ENCODE measurements at regions not wholly inside any gene's neighbourhood (a gene's known extent, or its start where the extent isn't known, plus 50 kb on each side); places are given as distances from the start of the nearest gene placed in this dataset.

GRCh38 chr2:66696374-66696773 lies 261.4 kb downstream of the MEIS1 start:
- no peak overlapping the region for H3K4me3 ChIP-seq

GRCh38 chr2:66696886-66697285 lies 262.0 kb downstream of the MEIS1 start:
- no peaks in the 10 kb centered on the region for H3K27me3 ChIP-seq (replicated peaks)
- no peaks in the 10 kb centered on the region for H3K4me1 ChIP-seq (replicated peaks)
- no peak overlapping the region for H3K27ac ChIP-seq
- H3K36me3 ChIP-seq = no peaks in the 10 kb centered on the region
- H3K9me3 ChIP-seq (replicated peaks) = no peaks in the 10 kb centered on the region
- H3K4me3 ChIP-seq = no peak overlapping the region
- DNase-seq (ENCODE audit: low read depth in 1 of 2, low spot score in 2 of 2) = no peak

More at GRCh38 chr2:66696374-66696773, 261.4 kb downstream of the MEIS1 start:
- no peaks in the 10 kb centered on the region for H3K27me3 ChIP-seq (replicated peaks)
- no peaks in the 10 kb centered on the region for H3K4me1 ChIP-seq (replicated peaks)
- no peaks in the 10 kb centered on the region for H3K36me3 ChIP-seq
- H3K27ac ChIP-seq = no peak overlapping the region
- no peak for DNase-seq (ENCODE audit: low read depth in 1 of 2, low spot score in 2 of 2)
- no peaks in the 10 kb centered on the region for H3K9me3 ChIP-seq (replicated peaks)

- no peak overlapping the region for H3K4me3 ChIP-seq
- no peaks in the 10 kb centered on the region for H3K9me3 ChIP-seq (replicated peaks)
- no peak for DNase-seq (ENCODE audit: low read depth in 1 of 2, low spot score in 2 of 2)
- H3K36me3 ChIP-seq = no peaks in the 10 kb centered on the region
- H3K27ac ChIP-seq = no peak overlapping the region
- H3K4me1 ChIP-seq (replicated peaks) = no peaks in the 10 kb centered on the region
- no peaks in the 10 kb centered on the region for H3K27me3 ChIP-seq (replicated peaks)
These were observed 262.4 kb downstream of the MEIS1 start for GRCh38 chr2:66697366-66697765.

GRCh38 chr2:66698091-66698490 lies 263.2 kb downstream of the MEIS1 start:
- Histone ChIP-seq H3K27ac (no peak overlapping the region), H3K36me3 (no peaks in the 10 kb centered on the region), H3K4me3 (no peak overlapping the region), H3K4me1 (replicated peaks) (no peaks in the 10 kb centered on the region), H3K9me3 (replicated peaks) (no peaks in the 10 kb centered on the region), H3K27me3 (replicated peaks) (no peaks in the 10 kb centered on the region)
- DNase-seq (ENCODE audit: low read depth in 1 of 2, low spot score in 2 of 2) = no peak

GRCh38 chr2:66698576-66699239 lies 263.8 kb downstream of the MEIS1 start:
- H3K9me3 ChIP-seq (replicated peaks) = no peaks in the 10 kb centered on the region
- H3K4me3 ChIP-seq = no peak overlapping the region
- H3K4me1 ChIP-seq (replicated peaks) = no peaks in the 10 kb centered on the region
- no peak for DNase-seq (ENCODE audit: low read depth in 1 of 2, low spot score in 2 of 2)
- no peak overlapping the region for H3K27ac ChIP-seq
- H3K27me3 ChIP-seq (replicated peaks) = no peaks in the 10 kb centered on the region
- H3K36me3 ChIP-seq = no peaks in the 10 kb centered on the region

- H3K36me3 ChIP-seq = no peaks in the 10 kb centered on the region
- no peak for DNase-seq (ENCODE audit: low read depth in 1 of 2, low spot score in 2 of 2)
- no peaks in the 10 kb centered on the region for H3K27me3 ChIP-seq (replicated peaks)
- no peak overlapping the region for H3K27ac ChIP-seq
- H3K9me3 ChIP-seq (replicated peaks) = no peaks in the 10 kb centered on the region
- no peak overlapping the region for H3K4me3 ChIP-seq
- no peaks in the 10 kb centered on the region for H3K4me1 ChIP-seq (replicated peaks)
These were observed 264.5 kb downstream of the MEIS1 start for GRCh38 chr2:66699416-66699792.

- Histone ChIP-seq H3K9me3 (replicated peaks) (no peaks in the 10 kb centered on the region), H3K4me3 (no peak overlapping the region), H3K36me3 (no peaks in the 10 kb centered on the region), H3K27me3 (replicated peaks) (no peaks in the 10 kb centered on the region), H3K4me1 (replicated peaks) (no peaks in the 10 kb centered on the region), H3K27ac (no peak overlapping the region)
- DNase-seq (ENCODE audit: low read depth in 1 of 2, low spot score in 2 of 2) = no peak
These were observed 265.1 kb downstream of the MEIS1 start for GRCh38 chr2:66699793-66700676.

GRCh38 chr2:66700677-66701066 lies 265.7 kb downstream of the MEIS1 start:
- no peaks in the 10 kb centered on the region for H3K36me3 ChIP-seq
- H3K27me3 ChIP-seq (replicated peaks) = no peaks in the 10 kb centered on the region

GRCh38 chr2:66701251-66701650 lies 266.3 kb downstream of the MEIS1 start:
- no peak for DNase-seq (ENCODE audit: low read depth in 1 of 2, low spot score in 2 of 2)
- Histone ChIP-seq H3K27me3 (replicated peaks) (no peaks in the 10 kb centered on the region), H3K36me3 (no peaks in the 10 kb centered on the region), H3K9me3 (replicated peaks) (no peaks in the 10 kb centered on the region), H3K4me1 (replicated peaks) (no peaks in the 10 kb centered on the region), H3K27ac (no peak overlapping the region), H3K4me3 (no peak overlapping the region)

More at GRCh38 chr2:66700677-66701066, 265.7 kb downstream of the MEIS1 start:
- H3K9me3 ChIP-seq (replicated peaks) = no peaks in the 10 kb centered on the region
- no peak overlapping the region for H3K4me3 ChIP-seq
- H3K4me1 ChIP-seq (replicated peaks) = no peaks in the 10 kb centered on the region
- no peak for DNase-seq (ENCODE audit: low read depth in 1 of 2, low spot score in 2 of 2)
- H3K27ac ChIP-seq = no peak overlapping the region

GRCh38 chr2:66701656-66702055 lies 266.7 kb downstream of the MEIS1 start:
- no peak overlapping the region for H3K27ac ChIP-seq
- H3K27me3 ChIP-seq (replicated peaks) = no peaks in the 10 kb centered on the region
- no peaks in the 10 kb centered on the region for H3K9me3 ChIP-seq (replicated peaks)
- H3K4me1 ChIP-seq (replicated peaks) = no peaks in the 10 kb centered on the region
- DNase-seq (ENCODE audit: low read depth in 1 of 2, low spot score in 2 of 2) = no peak
- no peak overlapping the region for H3K4me3 ChIP-seq
- no peaks in the 10 kb centered on the region for H3K36me3 ChIP-seq

- DNase-seq (ENCODE audit: low read depth in 1 of 2, low spot score in 2 of 2) = no peak
- H3K36me3 ChIP-seq = no peaks in the 10 kb centered on the region
- no peaks in the 10 kb centered on the region for H3K4me1 ChIP-seq (replicated peaks)
- no peak overlapping the region for H3K27ac ChIP-seq
- H3K27me3 ChIP-seq (replicated peaks) = no peaks in the 10 kb centered on the region
- no peak overlapping the region for H3K4me3 ChIP-seq
- no peaks in the 10 kb centered on the region for H3K9me3 ChIP-seq (replicated peaks)
These were observed 267.4 kb downstream of the MEIS1 start for GRCh38 chr2:66702301-66702700.

GRCh38 chr2:66704786-66705185 lies 269.9 kb downstream of the MEIS1 start:
- Histone ChIP-seq H3K36me3 (no peaks in the 10 kb centered on the region), H3K9me3 (replicated peaks) (no peaks in the 10 kb centered on the region), H3K27me3 (replicated peaks) (no peaks in the 10 kb centered on the region), H3K4me1 (replicated peaks) (no peaks in the 10 kb centered on the region), H3K27ac (no peak overlapping the region), H3K4me3 (no peak overlapping the region)
- DNase-seq (ENCODE audit: low read depth in 1 of 2, low spot score in 2 of 2) = no peak

- no peaks in the 10 kb centered on the region for H3K4me1 ChIP-seq (replicated peaks)
- H3K4me3 ChIP-seq = no peak overlapping the region
- H3K36me3 ChIP-seq = no peaks in the 10 kb centered on the region
- no peaks in the 10 kb centered on the region for H3K9me3 ChIP-seq (replicated peaks)
- no peak for DNase-seq (ENCODE audit: low read depth in 1 of 2, low spot score in 2 of 2)
- H3K27ac ChIP-seq = no peak overlapping the region
- H3K27me3 ChIP-seq (replicated peaks) = no peaks in the 10 kb centered on the region
These were observed 279.7 kb downstream of the MEIS1 start for GRCh38 chr2:66714610-66715009.

- Histone ChIP-seq H3K4me3 (no peak overlapping the region), H3K36me3 (no peaks in the 10 kb centered on the region), H3K27me3 (replicated peaks) (no peaks in the 10 kb centered on the region), H3K4me1 (replicated peaks) (no peaks in the 10 kb centered on the region), H3K27ac (no peak overlapping the region), H3K9me3 (replicated peaks) (no peaks in the 10 kb centered on the region)
- no peak for DNase-seq (ENCODE audit: low read depth in 1 of 2, low spot score in 2 of 2)
These were observed 282.4 kb downstream of the MEIS1 start for GRCh38 chr2:66717218-66717905.
